GM21526 (cell line): ENCODE measurements at regions not wholly inside any gene's neighbourhood (a gene's known extent, or its start where the extent isn't known, plus 50 kb on each side); places are given as distances from the start of the nearest gene placed in this dataset.

ENCODE experiments used
- ATAC-seq: cut with Tn5 transposase; IDR thresholded peaks from one replicate; pipeline ENCODE4 v1.9.1; 2021; ENCODE audit warnings: moderate library complexity; ENCODE audit not compliant: unreplicated experiment, low FRiP score

- ATAC-seq = no peak
Measured at GRCh38 chr20:17093782-17094181, 133.1 kb upstream of the PCSK2 start.

DNA sequence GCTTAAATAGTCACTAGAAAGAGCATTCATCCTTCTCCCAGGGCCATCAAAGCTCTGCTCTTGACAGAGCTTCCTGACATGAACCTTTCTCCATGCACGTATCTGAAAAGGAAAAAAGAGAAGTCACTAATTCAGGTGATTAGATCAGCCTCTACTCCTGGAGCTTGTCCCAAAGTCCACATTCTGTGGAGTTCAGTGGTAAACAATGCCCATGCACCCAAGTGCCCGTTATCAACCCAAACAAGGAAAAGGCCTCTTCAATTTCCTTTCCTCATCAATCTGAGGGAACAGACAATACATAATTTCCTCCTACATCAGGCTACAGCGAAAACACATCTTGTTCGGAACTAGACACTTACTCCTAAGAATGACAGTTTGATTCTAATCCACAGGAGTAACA lies 129.2 kb upstream of the PCSK2 start:
- ATAC-seq = no peak

DNA sequence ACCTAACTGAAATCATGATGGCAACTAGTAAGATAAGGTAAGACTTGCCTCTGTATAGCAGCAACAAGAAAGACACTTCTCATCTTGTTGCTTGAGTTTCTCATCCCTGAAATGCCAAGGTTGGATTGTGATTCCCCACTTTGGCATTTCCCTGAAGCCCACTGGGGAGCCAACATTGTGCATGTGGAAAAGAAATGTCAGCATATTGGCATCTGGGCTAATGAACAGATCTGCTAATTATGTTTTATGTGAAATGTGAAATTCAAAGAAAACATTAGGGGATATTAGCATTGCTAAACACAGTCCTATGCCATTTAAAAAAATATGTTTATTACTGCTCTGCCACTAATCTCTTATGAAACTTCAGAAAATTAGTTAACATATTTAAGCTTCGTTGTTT lies 126.3 kb upstream of the PCSK2 start:
- no peak for ATAC-seq

- ATAC-seq = no peak
Measured at GRCh38 chr20:17107127-17107526, 119.7 kb upstream of the PCSK2 start.

DNA sequence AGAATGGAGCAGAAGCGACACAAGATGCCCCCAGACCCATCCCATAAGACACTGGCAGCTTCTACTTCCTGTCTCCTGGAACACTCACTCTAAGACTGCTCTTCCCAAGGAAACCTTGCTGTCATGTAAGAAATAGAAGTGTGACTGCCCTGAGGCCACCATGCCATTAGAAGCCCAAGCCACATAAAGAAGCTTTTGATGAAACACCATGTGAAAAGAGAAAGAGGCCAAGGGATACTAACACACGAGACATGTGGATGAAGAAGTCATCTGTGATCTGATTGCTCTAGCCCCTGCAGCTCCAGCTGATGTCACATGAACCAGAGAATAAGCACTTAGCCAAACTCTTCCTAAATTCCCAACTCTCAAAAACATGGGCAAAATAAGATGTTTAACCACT lies 117.9 kb upstream of the PCSK2 start:
- ATAC-seq = no peak

DNA sequence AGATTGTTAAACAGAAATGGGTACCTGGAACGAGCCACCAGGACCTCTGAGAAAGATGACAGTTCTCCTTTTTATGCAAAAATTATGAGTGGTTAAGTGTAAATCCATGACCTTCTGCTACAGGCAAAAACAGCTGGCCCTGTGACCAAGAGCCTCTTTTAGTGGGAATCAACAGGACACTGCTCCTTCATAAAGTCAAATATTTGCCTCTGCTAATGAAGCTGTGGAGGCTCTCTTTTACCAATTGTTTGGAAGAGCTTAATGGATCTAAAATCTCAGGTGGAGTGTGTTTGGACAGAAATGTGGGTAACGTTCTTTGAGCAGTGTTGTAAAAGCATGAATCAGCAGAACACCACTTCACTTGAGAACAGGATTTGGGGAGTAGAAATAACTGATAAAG lies 117.5 kb upstream of the PCSK2 start:
- ATAC-seq = no peak

- ATAC-seq = no peak
Measured at GRCh38 chr20:17128206-17128605, 98.6 kb upstream of the PCSK2 start.

DNA sequence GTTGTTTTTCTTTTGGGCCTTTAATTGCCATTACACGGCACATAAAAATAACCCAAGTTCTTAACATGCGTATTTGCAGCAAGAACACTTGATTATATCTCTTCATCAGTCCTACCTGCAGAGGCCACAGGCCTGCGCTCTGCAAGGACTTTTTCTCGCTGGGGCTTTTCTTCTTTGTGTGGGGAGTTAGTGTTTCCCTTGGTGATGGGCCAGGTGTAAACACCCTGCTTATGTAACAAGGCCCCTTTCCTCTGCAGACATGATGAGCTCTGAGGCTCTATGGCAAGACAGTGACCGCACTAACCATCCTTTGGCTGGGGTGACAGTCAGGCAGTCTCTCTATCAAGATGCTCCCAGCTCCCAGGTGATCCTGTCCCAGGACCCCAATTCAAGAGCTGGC lies 97.8 kb upstream of the PCSK2 start:
- no peak for ATAC-seq

GRCh38 chr20:17137692-17138091 lies 89.1 kb upstream of the PCSK2 start:
- no peak for ATAC-seq

DNA sequence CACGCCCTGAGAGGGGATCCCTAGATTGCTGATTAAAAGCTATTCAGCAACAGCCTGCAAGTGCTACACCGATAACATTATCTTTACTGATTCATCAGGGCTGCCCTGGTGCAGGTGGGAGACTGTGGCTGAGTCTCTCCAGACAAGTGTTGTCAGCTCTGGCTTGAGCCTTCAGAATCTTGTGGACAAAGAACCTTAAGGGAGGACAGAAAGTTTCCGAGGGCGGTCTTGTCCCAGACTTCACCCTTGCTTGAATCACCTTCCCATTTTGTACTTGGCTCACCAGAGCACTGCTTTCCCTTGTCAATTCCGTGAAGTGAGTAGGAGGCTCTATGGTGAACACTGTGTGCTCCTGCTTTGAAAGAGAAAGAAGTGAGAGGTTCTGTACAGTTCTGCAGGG lies 88.6 kb upstream of the PCSK2 start:
- ATAC-seq = no peak

GRCh38 chr20:17140894-17141293 lies 85.9 kb upstream of the PCSK2 start:
- no peak for ATAC-seq

DNA sequence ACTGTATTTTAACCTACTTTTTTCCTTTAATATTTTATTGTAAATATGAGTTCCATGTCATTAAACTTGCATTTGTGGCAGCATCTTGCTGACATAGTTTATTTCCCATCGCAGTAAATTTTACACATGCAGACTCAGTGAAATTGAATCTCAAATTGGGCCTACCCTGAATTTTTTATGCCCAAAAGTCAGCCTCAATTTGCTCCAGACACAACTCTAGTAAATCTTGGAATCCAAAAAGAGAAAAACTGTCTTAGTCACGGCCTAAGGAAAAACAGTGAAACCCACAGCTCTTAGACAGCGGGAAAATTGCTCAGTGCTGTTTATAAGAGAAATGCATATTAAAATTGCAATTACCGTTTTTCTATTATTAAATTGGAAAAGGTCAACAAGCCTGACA lies 85.3 kb upstream of the PCSK2 start:
- ATAC-seq = no peak

DNA sequence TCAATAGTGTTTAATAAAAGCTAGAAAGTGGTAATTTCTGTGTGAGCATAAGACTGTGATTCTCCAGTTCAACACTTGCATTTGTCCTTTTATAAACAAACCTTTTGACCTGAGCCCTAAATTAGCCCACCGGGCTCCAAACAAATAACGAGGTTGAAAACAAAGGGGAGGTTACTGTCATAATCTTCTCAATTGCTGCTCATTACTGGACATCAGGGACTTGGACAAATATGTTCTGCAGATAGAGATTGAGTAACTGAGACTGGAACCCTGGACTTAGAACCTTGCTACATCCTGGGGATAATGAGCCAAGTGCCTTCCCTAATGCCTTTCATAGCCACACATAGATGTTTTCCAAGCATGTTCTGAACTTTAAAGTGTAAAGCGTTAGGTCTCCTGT lies 84.2 kb upstream of the PCSK2 start:
- no peak for ATAC-seq

- ATAC-seq = no peak
Measured at GRCh38 chr20:17150858-17151257, 76.0 kb upstream of the PCSK2 start.

GRCh38 chr20:17155401-17155800 lies 71.4 kb upstream of the PCSK2 start:
- ATAC-seq = no peak

GRCh38 chr20:17158701-17159100 lies 68.1 kb upstream of the PCSK2 start:
- no peak for ATAC-seq

- ATAC-seq = no peak
Measured at GRCh38 chr20:17161673-17162481, 65.0 kb upstream of the PCSK2 start.

- ATAC-seq = no peak
Measured at GRCh38 chr20:17168026-17168612, 58.7 kb upstream of the PCSK2 start.

- no peak for ATAC-seq
Measured at GRCh38 chr20:17169585-17170136, 57.2 kb upstream of the PCSK2 start.

- no peak for ATAC-seq
Measured at GRCh38 chr20:17171746-17172280, 55.0 kb upstream of the PCSK2 start.

GRCh38 chr20:17172836-17173516 lies 53.9 kb upstream of the PCSK2 start:
- no peak for ATAC-seq
